Lower leg skin (tissue), 3 donors: ENCODE measurements at regions not wholly inside any gene's neighbourhood (a gene's known extent, or its start where the extent isn't known, plus 50 kb on each side); places are given as distances from the start of the nearest gene placed in this dataset.

ENCODE experiments used
- POLR2A ChIP-seq, 2 donors: fragments of 450-650 bp; IDR thresholded peaks; one replicate each; pipeline ENCODE4 v1.6.1; 2016 to 2017; ENCODE audit warnings: antibody characterized with exemption in 2 of 2, mild to moderate bottlenecking in 1 of 2, moderate library complexity in 1 of 2
- TF ChIP-seq, protein P1 (sequence below), 3 donors: fragments of 450-650 bp; IDR thresholded peaks; one replicate each; pipeline ENCODE4 v1.5.1; 2016; ENCODE audit warnings: antibody characterized with exemption in 3 of 3, mild to moderate bottlenecking in 3 of 3, moderate library complexity in 2 of 3

DNA sequence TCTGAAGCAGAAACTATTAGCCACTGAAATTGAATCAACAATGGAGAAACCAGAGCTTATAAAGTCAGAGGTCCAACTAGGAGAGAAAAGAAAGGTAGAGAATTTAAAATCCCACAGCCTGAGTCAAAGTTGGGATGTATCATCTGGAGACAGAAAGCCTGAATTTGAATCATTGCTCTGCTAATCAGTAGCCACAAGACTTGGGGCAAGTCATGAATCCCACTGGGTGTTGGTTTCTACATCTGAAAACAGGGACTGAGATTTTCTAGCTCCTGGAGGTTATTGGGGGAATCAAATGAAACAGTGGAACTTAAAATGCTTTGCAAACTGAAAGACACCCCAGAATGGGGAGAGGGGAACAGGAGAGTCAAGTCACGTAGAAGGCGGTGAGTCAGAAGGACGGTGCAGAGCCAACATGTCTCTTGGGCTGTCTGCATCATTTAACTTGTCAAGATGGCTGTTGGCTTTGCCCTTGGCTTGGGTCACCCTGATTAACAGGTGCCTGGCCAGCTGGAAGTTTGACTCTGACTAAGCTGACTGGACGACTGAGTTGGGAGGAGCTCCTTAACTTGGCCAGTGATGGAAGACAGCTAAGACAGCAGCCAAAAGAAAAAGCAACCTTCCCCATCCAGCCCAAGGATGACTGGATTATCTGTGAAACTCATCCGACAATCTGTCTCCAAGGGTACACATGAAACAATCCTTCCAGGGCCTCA is 60.6 kb upstream of the ADRA1B start:
- TF ChIP-seq, protein P1, sequence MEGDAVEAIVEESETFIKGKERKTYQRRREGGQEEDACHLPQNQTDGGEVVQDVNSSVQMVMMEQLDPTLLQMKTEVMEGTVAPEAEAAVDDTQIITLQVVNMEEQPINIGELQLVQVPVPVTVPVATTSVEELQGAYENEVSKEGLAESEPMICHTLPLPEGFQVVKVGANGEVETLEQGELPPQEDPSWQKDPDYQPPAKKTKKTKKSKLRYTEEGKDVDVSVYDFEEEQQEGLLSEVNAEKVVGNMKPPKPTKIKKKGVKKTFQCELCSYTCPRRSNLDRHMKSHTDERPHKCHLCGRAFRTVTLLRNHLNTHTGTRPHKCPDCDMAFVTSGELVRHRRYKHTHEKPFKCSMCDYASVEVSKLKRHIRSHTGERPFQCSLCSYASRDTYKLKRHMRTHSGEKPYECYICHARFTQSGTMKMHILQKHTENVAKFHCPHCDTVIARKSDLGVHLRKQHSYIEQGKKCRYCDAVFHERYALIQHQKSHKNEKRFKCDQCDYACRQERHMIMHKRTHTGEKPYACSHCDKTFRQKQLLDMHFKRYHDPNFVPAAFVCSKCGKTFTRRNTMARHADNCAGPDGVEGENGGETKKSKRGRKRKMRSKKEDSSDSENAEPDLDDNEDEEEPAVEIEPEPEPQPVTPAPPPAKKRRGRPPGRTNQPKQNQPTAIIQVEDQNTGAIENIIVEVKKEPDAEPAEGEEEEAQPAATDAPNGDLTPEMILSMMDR (IDR thresholded peaks at IDR 0.05): no peak
- no peak for TF ChIP-seq POLR2A (IDR thresholded peaks at IDR 0.05)
